ENCODE measurements at regions not wholly inside any gene's neighbourhood (a gene's known extent, or its start where the extent isn't known, plus 50 kb on each side); places are given as distances from the start of the nearest gene placed in this dataset.
"Not testable (repeated sequence)": the region's sequence is repeated elsewhere in the genome, so short reads cannot be mapped to it uniquely, and the experiment has no call there.

GRCh38 chr14:44873536-44873935 lies 88.2 kb downstream of the KLHL28 start:
- no peak for DNase-seq

GRCh38 chr14:44866770-44867169 lies 95.0 kb downstream of the KLHL28 start:
- no peak for DNase-seq

- DNase-seq, result no peak
Observed at GRCh38 chr14:44866322-44866721, 95.4 kb downstream of the KLHL28 start.

GRCh38 chr14:44863271-44863670 lies 98.5 kb downstream of the KLHL28 start:
- DNase-seq, result no peak

- no peak for DNase-seq
Observed at GRCh38 chr14:44854114-44854513, 107.6 kb downstream of the KLHL28 start.

GRCh38 chr14:44847526-44848309 lies 114.0 kb downstream of the KLHL28 start:
- no peak for DNase-seq

- peak; percentile 54 for DNase-seq
Observed at GRCh38 chr14:44846232-44846824, 115.4 kb downstream of the KLHL28 start.

- not testable (repeated sequence) for DNase-seq
Observed at GRCh38 chr14:44835928-44836327, 125.8 kb downstream of the KLHL28 start.

- DNase-seq, result no peak
Observed at GRCh38 chr14:44833376-44834060, 128.2 kb downstream of the KLHL28 start.

- DNase-seq, result no peak
Observed at GRCh38 chr14:44830371-44830770, 131.4 kb downstream of the KLHL28 start.

GRCh38 chr14:44829021-44829420 lies 132.7 kb downstream of the KLHL28 start:
- DNase-seq, result no peak

- no peak for DNase-seq
Observed at GRCh38 chr14:44828023-44828422, 133.7 kb downstream of the KLHL28 start.

GRCh38 chr14:44820230-44820964 lies 141.3 kb downstream of the KLHL28 start:
- no peak for DNase-seq

GRCh38 chr14:44814196-44814595 lies 147.6 kb downstream of the KLHL28 start:
- no peak for DNase-seq

- no peak for DNase-seq
Observed at GRCh38 chr14:44812672-44813071, 149.1 kb downstream of the KLHL28 start.

- no peak for DNase-seq
Observed at GRCh38 chr14:44804391-44804790, 157.4 kb downstream of the KLHL28 start.

GRCh38 chr14:44803239-44803905 lies 158.4 kb downstream of the KLHL28 start:
- peak; percentile 36 for DNase-seq

- DNase-seq, result no peak
Observed at GRCh38 chr14:44798386-44799242, 163.1 kb downstream of the KLHL28 start.

GRCh38 chr14:44795725-44796124 lies 166.0 kb downstream of the KLHL28 start:
- DNase-seq, result no peak

GRCh38 chr14:44791730-44792129 lies 170.0 kb downstream of the KLHL28 start:
- no peak for DNase-seq

GRCh38 chr14:44788612-44789011 lies 173.1 kb downstream of the KLHL28 start:
- DNase-seq, result no peak

GRCh38 chr14:44785096-44785495 lies 176.7 kb downstream of the KLHL28 start:
- DNase-seq, result no peak

Measured in activated CD4-positive, alpha-beta T cell treated with anti-CD3 and anti-CD28 coated beads, Interleukin-2, amount 50 U/mL, for 16 hours (primary cell).